Mesothelial cell of epicardium (in vitro differentiated cells): ENCODE measurements at regions not wholly inside any gene's neighbourhood (a gene's known extent, or its start where the extent isn't known, plus 50 kb on each side); places are given as distances from the start of the nearest gene placed in this dataset.

Source experiments
- DNase-seq, 2 experiments: peaks; one replicate each; pipeline ENCODE4 v3.0.0; 2021; ENCODE audit warnings: low spot score in 2 of 2; ENCODE audit not compliant: unreplicated experiment in 2 of 2
- H3K27ac Mint-ChIP-seq: 2 replicates; pipeline ENCODE4 v1.8.0; 2021; ENCODE audit warnings: mixed read lengths
- H3K27me3 Mint-ChIP-seq: 2 replicates; pipeline ENCODE4 v1.8.0; 2021; ENCODE audit warnings: low read depth, mixed read lengths
- H3K36me3 Mint-ChIP-seq: 2 replicates; pipeline ENCODE4 v1.8.0; 2021; ENCODE audit warnings: mixed read lengths
- H3K4me1 Mint-ChIP-seq: 2 replicates; pipeline ENCODE4 v1.8.0; 2021; ENCODE audit warnings: mixed read lengths
- H3K4me3 Mint-ChIP-seq: 2 replicates; pipeline ENCODE4 v1.8.0; 2021; ENCODE audit warnings: mild to moderate bottlenecking, moderate library complexity, mixed read lengths
- H3K9me3 Mint-ChIP-seq: 2 replicates; pipeline ENCODE4 v1.8.0; 2021; ENCODE audit warnings: mixed read lengths
- CTCF ChIP-seq: fragments of 200-600 bp; sonication (generic); IDR thresholded peaks from one replicate; pipeline ENCODE4 v1.5.0; 2021; ENCODE audit warnings: antibody characterized with exemption; ENCODE audit not compliant: unreplicated experiment

- Mint-ChIP-seq H3K27me3 (no peaks in the 10 kb centered on the region), H3K4me1 (peaks cover 38% of the 10 kb centered on the region), H3K36me3 (no peaks in the 10 kb centered on the region), H3K27ac (peak overlapping the region; percentile 83), H3K4me3 (no peak overlapping the region), H3K9me3 (no peaks in the 10 kb centered on the region)
- TF ChIP-seq CTCF: no peak
- DNase-seq: no peak
These were observed 205.9 kb downstream of the ACKR3 start for GRCh38 chr2:236775511-236775910.

DNA sequence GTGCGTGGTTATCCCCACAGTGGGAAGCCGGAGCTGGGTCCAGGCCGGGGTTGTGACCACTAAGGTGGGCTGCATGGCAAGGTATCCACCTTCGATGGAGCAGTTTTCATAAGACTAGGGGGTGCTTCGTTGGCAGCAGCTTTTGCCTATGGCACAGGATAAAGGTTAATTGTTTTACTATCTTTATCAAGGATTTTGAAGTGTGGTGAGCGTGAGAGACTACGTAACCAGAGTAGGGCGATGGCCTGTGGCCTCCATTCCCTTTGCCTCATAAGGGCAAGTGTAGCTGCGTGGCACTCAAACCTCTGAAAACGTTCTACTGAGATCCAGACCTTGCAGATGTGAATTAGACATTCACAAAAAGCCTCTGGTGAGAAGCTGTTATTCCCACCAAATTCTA lies 206.6 kb downstream of the ACKR3 start:
- Mint-ChIP-seq H3K27me3 (no peaks in the 10 kb centered on the region), H3K4me3 (no peak overlapping the region), H3K27ac (peak overlapping the region; percentile 83), H3K36me3 (no peaks in the 10 kb centered on the region), H3K4me1 (peaks cover 38% of the 10 kb centered on the region), H3K9me3 (no peaks in the 10 kb centered on the region)
- TF ChIP-seq CTCF: no peak
- DNase-seq: no peak

GRCh38 chr2:236776695-236777251 lies 207.1 kb downstream of the ACKR3 start:
- no peak overlapping the region for H3K4me3 Mint-ChIP-seq
- DNase-seq: no peak
- H3K27ac Mint-ChIP-seq: peak overlapping the region; percentile 71
- H3K4me1 Mint-ChIP-seq: peaks cover 38% of the 10 kb centered on the region
- no peaks in the 10 kb centered on the region for H3K36me3 Mint-ChIP-seq
- H3K9me3 Mint-ChIP-seq: no peaks in the 10 kb centered on the region
- TF ChIP-seq CTCF: no peak
- H3K27me3 Mint-ChIP-seq: no peaks in the 10 kb centered on the region

- Mint-ChIP-seq H3K9me3 (no peaks in the 10 kb centered on the region), H3K27ac (no peak overlapping the region), H3K4me1 (peaks cover 38% of the 10 kb centered on the region), H3K36me3 (no peaks in the 10 kb centered on the region), H3K27me3 (no peaks in the 10 kb centered on the region), H3K4me3 (no peak overlapping the region)
- no peak for TF ChIP-seq CTCF
- no peak for DNase-seq
These were observed 207.8 kb downstream of the ACKR3 start for GRCh38 chr2:236777408-236777807.

DNA sequence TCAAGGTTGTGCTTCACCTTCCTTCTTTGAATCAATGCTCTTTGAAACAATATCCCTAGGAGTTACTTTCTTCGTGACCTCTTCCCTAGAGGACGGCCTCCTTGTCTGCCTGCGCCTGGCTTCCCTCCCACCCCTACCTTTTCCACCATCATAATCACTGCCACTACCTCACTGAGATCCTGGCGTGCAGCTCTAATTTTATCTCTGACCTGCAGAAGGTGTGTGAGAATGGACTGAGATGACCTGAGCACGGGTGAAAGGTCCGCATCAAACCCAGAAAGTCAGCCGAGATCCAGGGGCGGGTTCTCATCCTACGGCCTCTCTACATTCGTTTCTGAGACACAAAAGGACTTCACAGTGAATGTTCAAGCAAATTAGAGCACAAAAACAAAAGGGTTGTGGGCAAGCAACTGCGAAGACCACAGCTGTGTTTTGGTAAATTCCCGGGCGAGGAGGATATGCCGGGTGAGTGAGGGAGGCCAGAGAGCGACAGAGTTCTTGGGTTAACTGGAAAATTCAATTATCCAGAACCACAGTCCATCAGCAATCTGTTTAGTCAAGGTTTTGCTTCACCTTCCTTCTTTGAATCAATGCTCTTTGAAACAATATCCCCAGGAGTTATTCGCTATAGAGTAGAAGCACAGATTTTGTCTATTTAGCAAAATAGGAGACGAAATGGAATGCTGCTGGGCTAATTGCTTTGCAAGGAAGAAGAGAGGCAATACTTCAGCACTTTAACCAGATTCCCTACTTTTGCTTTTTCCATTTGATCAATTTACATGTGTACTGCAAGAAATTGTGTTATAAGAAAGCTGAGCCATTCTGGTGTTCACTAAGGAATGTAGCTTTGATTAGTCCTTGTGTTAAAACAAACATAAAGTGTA lies 212.6 kb downstream of the ACKR3 start:
- Mint-ChIP-seq H3K9me3 (peaks cover 16% of the 10 kb centered on the region), H3K4me3 (no peak overlapping the region), H3K4me1 (peaks cover 11% of the 10 kb centered on the region), H3K36me3 (no peaks in the 10 kb centered on the region), H3K27ac (no peak overlapping the region), H3K27me3 (no peaks in the 10 kb centered on the region)
- no peak for TF ChIP-seq CTCF
- DNase-seq: no peak
